ENCODE measurements at regions not wholly inside any gene's neighbourhood (a gene's known extent, or its start where the extent isn't known, plus 50 kb on each side); places are given as distances from the start of the nearest gene placed in this dataset.

DNA sequence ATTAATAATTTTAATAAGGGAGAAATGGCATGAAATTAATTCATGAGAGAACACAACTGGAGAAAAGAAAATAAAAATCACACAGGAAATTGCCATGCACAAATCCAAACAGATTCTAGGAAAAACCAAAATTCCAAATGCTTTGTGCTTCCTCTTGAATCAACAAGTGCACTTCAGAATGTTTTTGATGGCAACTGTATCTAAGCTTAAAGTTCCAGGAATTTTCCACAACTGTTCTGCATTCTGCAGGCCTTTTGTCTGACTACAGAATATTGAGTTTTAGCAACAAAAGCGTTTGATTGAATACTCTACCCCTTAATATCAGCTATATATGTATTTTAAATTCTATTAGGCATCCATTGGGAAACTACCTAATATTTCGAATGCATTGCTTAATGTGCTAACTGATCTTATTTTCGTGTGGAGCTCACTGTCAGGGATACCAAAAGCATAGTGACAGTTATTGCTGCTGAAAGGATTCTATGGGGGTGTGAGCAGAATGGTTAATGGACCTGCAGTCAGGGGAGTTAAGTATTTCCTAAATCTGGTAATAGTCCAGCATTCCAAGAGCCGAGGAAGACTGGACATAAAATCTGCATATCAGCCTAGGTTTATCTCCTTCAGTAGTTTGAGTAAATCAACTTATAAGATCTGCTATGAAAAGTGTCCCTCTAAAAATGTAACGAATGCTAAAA, 482.7 kb upstream of the POU3F3 start:
- TF ChIP-seq CTCF (IDR thresholded peaks at IDR 0.05) (no peak), POLR2AphosphoS5 (IDR thresholded peaks at IDR 0.05) (no peak), EP300 (IDR thresholded peaks at IDR 0.05) (no peak), POLR2A (IDR thresholded peaks at IDR 0.05) (no peak)
